Cerebellar nuclear complex (tissue), 1 donor: ENCODE measurements at regions not wholly inside any gene's neighbourhood (a gene's known extent, or its start where the extent isn't known, plus 50 kb on each side); places are given as distances from the start of the nearest gene placed in this dataset.
"Not testable (repeated sequence)": the region's sequence is repeated elsewhere in the genome, so short reads cannot be mapped to it uniquely, and the experiment has no call there.

ENCODE experiments used
- DNase-seq, 2 experiments: peaks; one replicate each; lab custom pipeline; 2025; lab: John Stamatoyannopoulos, UW

DNA sequence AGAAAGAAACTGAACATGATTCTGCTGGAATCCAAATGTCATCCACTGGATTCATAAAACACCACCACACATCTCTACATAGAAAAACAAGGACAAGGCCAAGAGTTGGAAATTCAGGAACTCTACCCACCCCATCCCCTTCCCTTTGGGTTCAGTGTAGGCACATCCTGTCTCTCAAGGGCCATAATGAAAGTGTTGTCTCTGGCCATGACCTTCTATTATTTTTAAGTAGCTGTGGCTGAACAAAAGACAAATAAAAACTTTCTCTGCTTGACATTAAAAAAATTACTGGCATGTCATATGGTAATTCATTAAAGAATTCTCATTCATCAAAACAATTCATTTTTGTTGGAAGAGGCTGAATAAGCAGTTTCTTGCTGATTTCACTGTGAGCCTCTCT, 54.9 kb upstream of the ZBTB18 start:
- no peak for DNase-seq

DNA sequence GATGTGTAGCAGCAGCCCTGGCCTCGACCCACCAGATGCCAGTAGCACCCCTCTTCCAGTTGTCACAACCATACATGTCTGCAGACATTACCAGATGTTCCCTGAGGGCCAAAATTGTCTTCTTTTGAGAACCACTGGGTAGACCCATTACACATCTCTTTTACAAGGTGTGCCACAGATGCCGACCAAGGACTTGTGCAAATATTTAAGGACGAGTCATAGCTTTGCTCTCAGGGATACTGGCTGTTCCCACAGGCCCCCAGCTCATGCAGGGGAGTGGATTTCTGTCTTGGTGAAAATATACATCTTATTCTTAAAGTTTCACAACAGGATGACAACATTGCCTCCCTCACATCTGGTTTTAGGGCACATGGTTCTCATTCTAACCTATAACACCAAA, 59.4 kb upstream of the ZBTB18 start:
- DNase-seq = no peak

DNA sequence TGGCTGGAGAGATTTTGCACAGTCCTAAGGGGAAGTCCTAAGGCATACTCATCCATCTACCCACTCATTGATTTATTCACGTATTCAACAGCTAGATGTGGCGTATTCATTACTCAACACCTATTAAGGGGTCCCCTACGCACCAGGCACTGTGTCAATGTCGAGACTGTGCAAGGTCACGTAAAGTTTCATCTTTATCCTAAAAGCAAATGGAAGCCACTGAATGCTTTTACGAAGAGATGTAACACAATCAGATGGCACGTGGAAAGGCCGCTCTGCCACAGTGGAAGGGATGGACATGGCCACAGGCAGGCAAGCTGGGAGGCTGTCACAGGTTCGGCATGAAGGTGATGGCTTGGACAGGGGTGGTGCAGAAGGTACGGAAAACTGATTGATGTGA, 66.3 kb upstream of the ZBTB18 start:
- no peak for DNase-seq

DNA sequence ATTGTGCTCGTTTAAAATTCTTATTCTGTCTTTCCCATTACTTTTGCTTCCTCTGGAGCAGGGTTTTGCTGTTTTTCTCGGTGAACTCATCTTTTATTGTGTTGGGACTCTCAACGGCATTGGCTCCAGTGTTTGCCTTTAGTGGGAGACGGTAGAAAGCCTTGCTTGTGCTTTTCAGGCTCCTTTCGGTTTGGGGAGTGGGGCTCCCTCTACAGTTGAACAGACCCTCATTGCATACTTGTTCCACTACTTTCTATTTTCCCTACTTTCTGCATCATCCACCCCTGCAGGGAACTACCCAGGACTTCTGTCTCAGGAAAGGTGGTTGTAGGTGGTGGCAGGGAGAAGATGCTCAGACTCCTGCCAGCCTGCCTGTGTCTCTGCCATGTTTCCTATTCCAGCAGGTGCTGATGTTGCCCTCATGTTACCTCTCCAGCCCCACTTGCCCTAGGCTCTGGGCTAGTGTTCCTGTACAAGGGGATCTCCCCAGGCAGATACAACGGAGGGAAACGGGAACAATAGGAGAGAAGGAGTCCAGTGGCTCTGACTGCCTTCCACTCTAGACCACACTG, 68.5 kb upstream of the ZBTB18 start:
- no peak for DNase-seq

DNA sequence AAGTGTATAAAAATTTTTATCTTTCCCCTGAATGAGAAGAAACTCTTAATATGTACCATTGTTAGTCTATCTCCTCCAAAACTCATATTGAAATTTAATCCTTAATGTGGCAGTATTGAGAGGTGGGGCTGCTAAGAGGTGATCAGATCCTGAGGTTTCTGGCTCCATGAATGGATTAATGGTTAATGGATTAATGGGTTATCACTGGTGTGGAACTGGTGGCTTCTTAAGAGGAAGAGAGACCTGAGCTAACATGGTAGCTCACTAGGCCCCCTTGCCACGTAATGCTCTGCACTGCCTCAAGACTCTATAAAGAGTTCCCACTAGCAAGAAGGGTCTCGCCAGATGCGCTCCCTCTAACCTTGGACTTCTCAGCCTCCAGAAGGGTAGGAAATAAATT, 70.6 kb upstream of the ZBTB18 start:
- no peak for DNase-seq

DNA sequence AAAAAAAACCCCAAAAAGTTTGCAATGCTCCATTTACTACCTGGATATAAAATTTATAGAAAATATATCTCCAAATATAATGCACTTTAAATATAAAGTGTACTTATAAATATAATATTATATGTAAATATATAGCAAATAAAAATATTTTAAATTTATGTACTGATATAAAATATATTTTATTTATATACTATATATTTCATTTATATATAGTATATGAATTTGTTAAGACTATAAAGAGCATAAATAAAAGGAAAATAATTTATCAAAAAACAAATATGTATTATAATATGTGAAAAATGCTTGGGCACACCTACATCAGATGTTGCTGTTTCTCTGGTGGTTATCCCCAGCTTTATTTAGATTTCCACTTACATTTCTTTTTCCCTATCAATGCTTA, 71.0 kb upstream of the ZBTB18 start:
- no peak for DNase-seq

DNA sequence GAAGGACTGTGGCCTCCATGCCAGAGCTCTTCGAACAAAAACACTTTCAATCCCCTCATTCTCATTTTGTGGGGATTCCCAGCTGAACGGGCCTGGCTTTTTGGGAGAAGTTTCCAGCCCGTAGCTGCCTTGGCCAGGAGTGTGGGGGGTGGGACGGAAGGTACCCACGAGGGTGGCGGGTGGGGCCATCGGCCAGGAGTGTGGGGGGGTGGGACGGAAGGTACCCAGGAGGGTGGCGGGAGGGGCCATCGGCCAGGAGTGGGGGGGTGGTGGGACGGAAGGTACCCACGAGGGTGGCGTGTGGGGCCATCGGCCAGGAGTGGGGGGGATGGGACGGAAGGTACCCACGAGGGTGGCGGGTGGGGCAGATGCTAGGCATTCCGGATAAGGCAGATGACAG, 71.7 kb upstream of the ZBTB18 start:
- DNase-seq = no peak

DNA sequence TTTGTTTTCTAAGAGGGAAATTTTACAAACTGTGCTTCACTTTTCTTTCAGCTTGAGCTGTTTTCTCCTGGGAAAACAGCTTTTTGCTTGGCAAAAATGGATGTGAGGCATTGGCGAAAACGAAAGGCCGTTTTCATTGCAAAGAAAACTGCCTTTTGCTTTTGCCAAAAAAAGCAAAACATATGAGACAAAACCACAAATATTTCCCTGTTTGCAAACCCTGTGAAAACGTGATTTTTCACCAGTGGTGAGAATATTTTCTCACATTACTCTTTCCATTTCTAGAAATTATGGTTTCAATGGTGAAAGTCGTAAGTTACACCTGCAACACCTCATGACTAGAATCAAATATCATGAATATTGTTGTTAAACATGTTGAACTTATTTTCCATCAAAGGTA, 74.0 kb upstream of the ZBTB18 start:
- no peak for DNase-seq

DNA sequence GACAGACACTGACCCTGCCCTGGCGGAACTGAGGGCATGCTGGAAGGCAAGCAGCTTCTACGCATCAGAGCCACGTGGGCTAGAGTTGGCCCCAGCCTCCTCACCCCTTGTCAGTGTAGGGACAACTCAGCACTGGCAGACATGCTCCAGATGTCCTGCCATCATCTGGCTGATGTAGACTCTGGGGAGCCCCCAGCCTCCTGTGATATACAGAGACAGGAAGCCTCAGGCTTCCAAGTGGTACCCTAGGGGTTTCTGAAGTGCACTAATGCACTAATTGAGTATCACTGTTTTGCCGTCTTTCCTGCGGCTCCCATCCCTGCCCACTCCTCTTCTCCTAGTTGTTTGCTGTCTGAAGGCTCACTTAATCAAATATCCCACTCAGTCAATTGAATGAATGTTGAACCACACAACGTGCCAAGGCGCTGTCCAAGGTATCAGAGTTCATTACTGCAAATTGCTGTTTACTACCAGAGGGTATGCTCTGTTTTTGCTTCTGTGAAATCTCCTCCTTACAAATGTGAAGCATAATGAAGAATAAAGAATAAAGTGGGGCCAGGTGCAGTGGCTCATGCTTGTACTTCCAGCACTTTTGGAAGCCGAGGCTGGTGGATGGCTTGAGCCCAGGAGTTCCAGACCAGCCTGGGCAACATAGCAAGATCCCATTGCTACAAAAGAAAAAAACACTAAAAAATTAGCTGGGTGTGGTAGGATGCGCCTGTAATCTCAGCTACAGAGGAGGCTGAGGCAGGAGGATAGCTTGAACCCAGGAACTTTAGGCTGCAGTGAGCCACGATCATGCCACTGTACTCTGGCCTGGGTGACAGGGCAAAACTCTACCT, 76.4 kb upstream of the ZBTB18 start:
- DNase-seq = no peak

DNA sequence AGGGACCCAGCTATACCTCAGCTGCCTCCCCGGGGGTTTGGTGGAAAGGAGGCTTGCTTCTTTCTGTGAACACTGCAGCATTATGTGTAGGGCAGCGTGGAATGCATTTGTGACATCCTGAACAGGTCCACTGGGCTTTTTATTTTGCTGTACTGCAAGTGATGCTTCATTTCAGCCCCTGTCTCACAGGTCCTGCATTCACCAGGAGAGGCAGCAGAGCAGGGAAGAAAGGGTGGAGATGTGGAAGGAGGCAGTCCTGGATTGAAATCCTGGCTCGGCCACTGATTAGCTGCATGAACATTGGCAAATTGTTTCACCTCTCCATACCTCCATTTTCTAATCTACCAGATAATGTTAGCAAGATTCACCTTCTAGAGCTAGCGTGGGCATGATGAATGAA, 77.9 kb upstream of the ZBTB18 start:
- no peak for DNase-seq

DNA sequence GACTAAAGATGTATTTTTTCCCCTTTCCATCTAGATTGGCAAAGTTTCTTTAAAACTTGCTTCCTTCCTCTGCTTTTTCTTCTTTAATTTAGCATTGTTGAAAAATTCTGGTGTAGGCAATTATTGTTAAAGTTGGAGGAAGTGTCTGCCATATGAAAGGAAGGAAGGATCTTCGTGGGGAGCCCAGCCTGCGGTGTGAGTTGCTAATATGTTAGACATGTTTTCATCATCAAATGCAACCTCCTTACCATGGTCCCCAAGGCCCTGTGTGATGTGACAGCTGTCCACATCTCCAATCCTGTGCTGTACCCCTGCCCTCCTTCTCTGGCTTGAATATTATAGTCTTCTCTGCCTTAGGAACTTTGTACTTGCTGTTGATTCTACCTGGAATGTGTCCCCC, 81.0 kb upstream of the ZBTB18 start:
- no peak for DNase-seq

DNA sequence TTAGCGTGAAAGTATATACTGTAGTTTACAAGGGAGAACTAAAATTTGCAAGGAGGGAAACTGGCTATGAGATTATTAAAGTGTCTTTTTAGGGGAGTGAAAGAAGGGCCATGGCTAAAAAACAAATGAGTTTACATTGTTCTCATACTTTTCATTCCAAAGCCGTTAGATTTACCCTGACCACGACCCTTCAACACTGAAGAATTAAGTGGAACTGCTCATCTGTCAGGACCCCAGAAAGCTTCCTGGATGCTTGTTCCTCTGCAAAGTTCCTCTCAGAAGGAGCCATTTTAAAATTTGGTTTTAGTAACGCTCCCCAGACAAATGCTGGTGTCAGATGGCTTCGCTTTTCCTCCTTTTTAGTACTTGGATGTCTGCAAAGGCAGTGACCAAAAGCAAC, 82.7 kb upstream of the ZBTB18 start:
- no peak for DNase-seq

DNA sequence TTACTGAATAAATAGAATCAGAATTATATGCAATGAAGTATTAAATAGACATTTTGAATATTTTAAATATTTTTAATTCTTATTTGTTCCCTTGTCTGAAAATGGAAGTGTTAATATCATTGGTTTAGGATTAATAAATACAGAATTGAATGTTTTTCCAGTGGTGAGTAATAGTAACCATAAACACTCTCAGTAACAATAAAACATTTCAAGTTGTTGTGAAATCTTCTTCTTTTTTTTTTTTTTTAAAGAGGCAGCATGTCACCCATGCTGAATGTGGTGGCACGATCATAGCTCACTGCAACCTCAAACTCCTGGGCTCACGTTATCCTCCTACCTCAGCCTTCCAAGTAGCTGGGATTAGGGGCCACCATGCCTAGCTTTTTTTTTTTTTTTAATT, 86.2 kb upstream of the ZBTB18 start:
- DNase-seq = no peak

DNA sequence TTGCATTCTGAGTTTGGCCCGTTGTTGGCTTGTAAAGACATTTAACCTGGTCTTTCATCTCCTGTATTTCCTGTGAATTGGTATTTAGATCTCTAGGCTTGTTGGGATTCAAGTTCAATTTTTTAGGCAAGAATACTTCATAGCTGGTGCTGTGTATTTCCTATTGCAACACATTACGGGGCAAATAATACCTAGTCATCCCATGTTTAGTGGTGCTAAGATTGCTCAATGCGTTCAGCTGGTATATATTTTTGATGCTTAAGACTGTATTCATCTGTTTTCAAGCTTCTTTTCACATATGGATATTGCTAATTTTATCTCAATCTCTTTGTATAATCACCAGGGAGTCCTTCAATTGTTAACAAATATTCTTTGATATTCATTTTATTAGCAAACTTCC, 87.5 kb upstream of the ZBTB18 start:
- no peak for DNase-seq

DNA sequence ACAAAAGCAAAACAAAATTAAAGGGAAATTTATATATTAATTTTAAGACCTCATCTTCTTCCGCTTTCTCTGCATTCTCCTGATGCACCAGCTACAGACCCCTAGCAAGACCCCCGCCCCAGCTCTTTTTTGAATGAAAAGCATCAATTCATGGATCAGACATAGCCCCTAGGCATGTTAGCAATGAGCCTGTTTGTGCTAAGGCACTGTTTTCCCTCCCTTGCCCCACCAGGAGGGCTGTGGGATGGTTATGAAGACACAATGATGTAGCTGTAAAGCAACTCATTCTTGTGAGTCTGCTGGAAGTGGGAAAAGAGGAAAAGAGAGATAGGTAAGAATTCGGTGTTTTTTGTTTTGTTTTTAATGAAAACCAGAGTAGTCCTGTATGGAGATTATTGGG, 88.5 kb upstream of the ZBTB18 start:
- DNase-seq = no peak

DNA sequence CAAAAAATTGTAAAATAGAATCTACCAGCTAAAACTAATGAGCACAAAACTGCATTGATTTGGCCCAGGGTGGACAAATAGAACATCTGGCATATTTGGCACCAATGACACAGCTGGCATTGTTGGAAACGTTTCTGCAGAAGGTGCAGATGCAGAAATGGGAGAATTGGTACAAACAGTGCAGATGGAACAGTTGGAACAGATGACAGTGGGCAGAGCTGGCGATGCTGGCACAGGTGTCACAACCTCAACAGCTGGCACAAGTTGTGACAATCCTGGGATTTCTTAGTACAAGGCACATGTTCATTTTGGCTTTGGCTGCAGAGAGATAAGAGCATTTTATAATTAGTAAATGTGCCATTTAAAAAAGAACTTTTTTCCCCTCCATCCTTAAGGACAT, 91.1 kb upstream of the ZBTB18 start:
- DNase-seq = no peak

DNA sequence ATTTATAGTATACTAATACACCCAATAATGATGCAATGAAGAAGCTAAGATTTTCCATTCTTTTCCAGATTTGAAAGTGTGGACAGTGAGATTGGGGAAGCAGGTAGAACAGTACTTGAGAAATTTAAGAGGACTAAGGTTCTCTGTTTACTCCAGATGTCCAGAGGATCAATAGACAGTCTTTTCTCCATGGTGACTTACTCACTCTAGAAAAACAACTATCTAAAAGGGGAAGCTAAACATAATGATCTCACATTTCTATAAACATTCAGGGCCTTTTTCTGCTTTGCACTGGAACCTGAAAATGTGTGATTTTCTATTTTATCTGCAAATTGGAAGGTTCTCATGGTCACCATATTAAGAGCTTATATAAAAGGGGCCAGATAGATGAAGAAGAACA, 93.9 kb upstream of the ZBTB18 start:
- no peak for DNase-seq

DNA sequence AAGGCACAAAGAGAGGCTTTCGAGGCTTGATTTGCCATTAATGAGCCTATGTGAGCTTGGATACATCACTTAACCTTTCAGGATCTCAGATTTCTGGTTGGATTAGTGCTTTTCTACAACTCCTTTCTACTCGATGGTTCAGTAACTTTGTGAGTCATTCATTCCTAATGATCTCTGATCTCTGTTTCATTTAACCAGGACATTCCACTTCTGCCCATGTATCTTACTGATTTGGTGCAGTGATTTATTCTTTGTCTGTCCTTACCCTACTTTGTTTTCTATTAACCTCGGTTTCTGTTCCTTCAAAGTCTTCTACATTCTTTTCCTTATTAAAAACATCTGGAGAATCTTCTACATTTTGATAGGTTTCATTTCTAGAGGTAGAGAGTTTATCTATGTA, 94.6 kb upstream of the ZBTB18 start:
- DNase-seq = no peak

DNA sequence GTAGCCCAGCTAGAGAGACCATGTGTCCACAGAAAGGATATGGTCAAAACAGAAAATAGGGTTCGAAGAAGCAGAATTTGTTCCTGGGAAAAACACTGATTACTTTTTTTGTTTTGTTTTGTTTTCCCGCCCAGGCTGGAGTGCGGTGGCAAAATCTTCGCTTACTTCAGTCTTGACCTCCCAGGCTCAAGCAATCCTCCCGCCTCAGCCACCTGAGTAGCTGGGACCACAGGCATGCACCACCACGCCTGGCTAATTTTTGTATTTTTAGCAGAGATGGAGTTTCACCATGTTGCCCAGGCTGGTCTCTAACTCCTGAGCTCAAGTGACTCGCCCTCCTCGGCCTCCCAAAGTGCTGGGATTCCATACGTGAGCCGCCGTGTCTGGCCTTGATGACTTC, 99.9 kb upstream of the ZBTB18 start:
- DNase-seq = not testable (repeated sequence)

DNA sequence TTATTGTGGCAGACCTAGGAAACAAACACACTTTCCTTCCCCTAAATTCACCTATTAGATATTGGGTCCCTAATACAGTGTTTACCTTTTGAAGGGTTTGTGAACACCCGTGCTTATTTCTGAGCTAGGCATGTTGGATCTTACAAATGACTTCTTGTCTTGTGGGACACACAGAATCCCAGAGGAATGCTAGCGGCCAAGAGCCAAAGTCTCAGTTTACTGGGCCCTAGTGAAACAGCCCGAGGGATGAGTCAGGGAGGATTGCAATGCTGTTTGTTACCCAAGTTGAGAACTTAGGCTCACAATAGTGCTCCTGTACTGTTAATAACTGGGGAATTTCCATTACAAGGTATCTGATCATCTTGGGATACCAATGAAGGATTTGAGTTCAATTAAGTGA, 100.1 kb upstream of the AKT3 start:
- DNase-seq = no peak

DNA sequence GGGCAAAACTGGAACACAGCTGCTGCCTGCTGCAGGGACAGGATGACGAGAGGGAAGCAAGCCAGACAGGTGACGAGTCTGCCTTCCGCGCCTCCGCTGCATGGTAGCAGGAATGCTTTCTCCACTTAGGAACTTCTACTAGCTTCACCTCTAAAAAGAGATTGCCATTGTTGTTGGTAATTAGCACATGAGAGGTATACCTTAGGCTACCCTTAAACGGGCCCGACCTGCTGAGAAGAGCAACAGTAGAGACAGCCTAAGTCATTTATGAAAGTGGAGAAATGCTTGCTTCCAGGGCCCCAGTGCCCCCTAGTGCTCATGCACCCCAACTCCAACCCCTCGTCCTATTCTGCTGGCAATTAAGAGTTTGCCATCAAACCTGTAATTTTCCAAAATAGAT, 96.9 kb upstream of the AKT3 start:
- DNase-seq = no peak

DNA sequence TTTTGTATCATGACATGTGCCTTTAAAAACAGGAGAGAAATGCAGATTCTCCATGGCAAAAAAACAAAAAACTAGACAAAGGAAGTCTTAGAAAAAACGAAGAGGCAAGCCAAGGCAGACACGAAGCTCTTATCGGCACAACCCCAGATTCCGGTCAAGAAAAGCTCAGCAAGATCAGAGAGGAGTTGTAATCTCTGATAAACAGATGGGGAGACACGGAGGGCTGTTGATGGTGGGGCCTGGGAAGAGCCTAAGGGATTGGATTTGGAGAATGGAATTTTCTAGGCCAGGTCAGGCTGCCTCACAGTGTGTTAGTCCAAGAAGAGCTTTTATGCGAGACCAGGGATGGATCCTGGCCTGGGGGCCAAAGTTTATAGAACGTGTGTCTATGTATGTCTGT, 96.2 kb upstream of the AKT3 start:
- DNase-seq = no peak

DNA sequence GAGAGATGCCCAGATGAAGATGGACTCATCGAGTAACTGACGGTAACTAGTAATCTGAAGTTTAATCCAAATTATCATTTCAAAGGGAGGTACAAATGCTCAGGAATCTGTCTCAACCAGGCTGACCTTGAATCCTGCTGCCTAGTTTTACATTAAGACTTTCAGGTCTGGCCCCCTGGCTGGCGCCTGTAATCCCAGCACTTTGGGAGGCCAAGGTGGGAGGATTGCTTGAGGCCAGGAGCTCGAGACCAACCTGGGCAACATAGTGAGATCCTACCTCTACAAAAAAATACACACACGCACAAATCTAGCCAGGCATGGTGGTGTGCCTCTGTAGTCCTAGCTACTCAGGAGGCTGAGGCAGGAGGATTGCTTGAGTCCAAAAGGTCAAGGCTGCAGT, 95.7 kb upstream of the AKT3 start:
- no peak for DNase-seq
